MCF 10A (cell line): ENCODE measurements at regions not wholly inside any gene's neighbourhood (a gene's known extent, or its start where the extent isn't known, plus 50 kb on each side); places are given as distances from the start of the nearest gene placed in this dataset.

ENCODE experiments used
- BruUV-seq: library from RNA; stranded (reverse); fragments of 400-500 nt; replicated peaks from 2 replicates; lab custom pipeline; 2021; lab: Mats Ljungman, UMichigan
- CTCF ChIA-PET: fragments of 300-600 bp; sonication (Branson Sonifier 250); formaldehyde crosslinking; extraction: SDS; loops from one replicate; lab custom pipeline; 2021; ENCODE audit warnings: antibody characterized with exemption, inconsistent platforms; lab: Yijun Ruan, JAX
- POLR2A ChIA-PET: fragments of 300-600, 350-650 bp; sonication (Branson Sonifier 250); formaldehyde crosslinking; extraction: SDS; loops from one replicate; lab custom pipeline; 2020; ENCODE audit warnings: antibody characterized with exemption, inconsistent platforms; lab: Yijun Ruan, JAX
- DNase-seq: peaks from one replicate; pipeline ENCODE4 v3.0.0-alpha.2; 2018; ENCODE audit not compliant: unreplicated experiment
- H3K27ac Mint-ChIP-seq: one replicate; pipeline ENCODE4 v1.8.0; 2022; ENCODE audit warnings: mild to moderate bottlenecking, low read depth, mixed read lengths; ENCODE audit not compliant: unreplicated experiment
- H3K27me3 Mint-ChIP-seq: one replicate; pipeline ENCODE4 v1.8.0; 2022; ENCODE audit warnings: mixed read lengths; ENCODE audit not compliant: insufficient read depth, unreplicated experiment
- H3K36me3 Mint-ChIP-seq: one replicate; pipeline ENCODE4 v1.8.0; 2022; ENCODE audit warnings: mild to moderate bottlenecking, moderate library complexity, mixed read lengths; ENCODE audit not compliant: insufficient read depth, unreplicated experiment
- H3K4me1 Mint-ChIP-seq: one replicate; pipeline ENCODE4 v1.8.0; 2022; ENCODE audit warnings: mixed read lengths; ENCODE audit not compliant: insufficient read depth, unreplicated experiment
- H3K4me3 Mint-ChIP-seq: one replicate; pipeline ENCODE4 v1.8.0; 2022; ENCODE audit warnings: mild to moderate bottlenecking, moderate library complexity, mixed read lengths; ENCODE audit not compliant: unreplicated experiment
- H3K9me3 Mint-ChIP-seq: one replicate; pipeline ENCODE4 v1.8.0; 2022; ENCODE audit warnings: mixed read lengths; ENCODE audit not compliant: unreplicated experiment
- CTCF ChIP-seq: fragments of 200-600 bp; IDR thresholded peaks from one replicate; pipeline ENCODE4 v1.8.0; 2022; ENCODE audit warnings: antibody characterized with exemption, mild to moderate bottlenecking; ENCODE audit not compliant: unreplicated experiment
- intact Hi-C: fragments of 100-400 bp; cut with micrococcal nuclease; formaldehyde crosslinking; loops from 2 replicates; pipeline ENCODE4 v1.14.1; 2022

- BruUV-seq = no TSS peak
- Mint-ChIP-seq H3K4me3 (no peak overlapping the region), H3K27me3 (no peaks in the 10 kb centered on the region), H3K4me1 (no peaks in the 10 kb centered on the region), H3K27ac (no peak overlapping the region), H3K36me3 (no peaks in the 10 kb centered on the region), H3K9me3 (no peaks in the 10 kb centered on the region)
- POLR2A ChIA-PET = interaction anchor here (0.8 to 0.9 kb wide), 2 partner anchors 12 kb away, joined by 3 read pairs; no protein-coding TSS in a partner anchor
- no peak for DNase-seq
- no peak for TF ChIP-seq CTCF
- intact Hi-C loops = no loop called here
- CTCF ChIA-PET = no interaction called here
Measured at GRCh38 chr4:135277068-135277979, 1075.7 kb upstream of the PABPC4L start.

- intact Hi-C loops = no loop called here
- H3K27me3 Mint-ChIP-seq = no peaks in the 10 kb centered on the region
Measured at GRCh38 chr4:135274416-135274815, 1072.8 kb upstream of the PABPC4L start.

GRCh38 chr4:135269125-135269890, 1067.7 kb upstream of the PABPC4L start:
- no peak for DNase-seq
- no peaks in the 10 kb centered on the region for H3K9me3 Mint-ChIP-seq
- peaks cover 10% of the 10 kb centered on the region for H3K27me3 Mint-ChIP-seq
- H3K4me1 Mint-ChIP-seq = no peaks in the 10 kb centered on the region
- H3K36me3 Mint-ChIP-seq = no peaks in the 10 kb centered on the region
- POLR2A ChIA-PET = no interaction called here
- no TSS peak for BruUV-seq
- intact Hi-C loops = no loop called here
- no peak overlapping the region for H3K4me3 Mint-ChIP-seq
- H3K27ac Mint-ChIP-seq = no peak overlapping the region
- CTCF ChIA-PET = interaction anchor here (0.6 kb wide), 1 partner anchor 26 kb away, joined by 3 read pairs; no protein-coding TSS in a partner anchor
- no peak for TF ChIP-seq CTCF

More at GRCh38 chr4:135274416-135274815, 1072.8 kb upstream of the PABPC4L start:
- H3K27ac Mint-ChIP-seq = no peak overlapping the region
- H3K9me3 Mint-ChIP-seq = no peaks in the 10 kb centered on the region
- no peak for DNase-seq
- POLR2A ChIA-PET = interaction anchor here (0.7 kb wide), 1 partner anchor 29 kb away, joined by 3 read pairs; no protein-coding TSS in a partner anchor
- no peak for TF ChIP-seq CTCF
- BruUV-seq = no TSS peak
- no peak overlapping the region for H3K4me3 Mint-ChIP-seq
- no peaks in the 10 kb centered on the region for H3K36me3 Mint-ChIP-seq
- no peaks in the 10 kb centered on the region for H3K4me1 Mint-ChIP-seq
- CTCF ChIA-PET = no interaction called here

GRCh38 chr4:135268369-135268768, 1066.8 kb upstream of the PABPC4L start:
- TF ChIP-seq CTCF = no peak
- CTCF ChIA-PET = no interaction called here
- no TSS peak for BruUV-seq
- no peaks in the 10 kb centered on the region for H3K4me1 Mint-ChIP-seq
- no peaks in the 10 kb centered on the region for H3K36me3 Mint-ChIP-seq
- no peak for DNase-seq
- intact Hi-C loops = no loop called here
- no peak overlapping the region for H3K27ac Mint-ChIP-seq
- H3K9me3 Mint-ChIP-seq = no peaks in the 10 kb centered on the region
- peaks cover 10% of the 10 kb centered on the region for H3K27me3 Mint-ChIP-seq
- H3K4me3 Mint-ChIP-seq = no peak overlapping the region
- POLR2A ChIA-PET = no interaction called here
